ENCODE measurements at regions not wholly inside any gene's neighbourhood (a gene's known extent, or its start where the extent isn't known, plus 50 kb on each side); places are given as distances from the start of the nearest gene placed in this dataset.

- TF ChIP-seq CTCF (IDR thresholded peaks at IDR 0.05), result peak; percentile 74
Measured at GRCh38 chr2:898319-898718, 52.3 kb upstream of the SNTG2 start.

DNA sequence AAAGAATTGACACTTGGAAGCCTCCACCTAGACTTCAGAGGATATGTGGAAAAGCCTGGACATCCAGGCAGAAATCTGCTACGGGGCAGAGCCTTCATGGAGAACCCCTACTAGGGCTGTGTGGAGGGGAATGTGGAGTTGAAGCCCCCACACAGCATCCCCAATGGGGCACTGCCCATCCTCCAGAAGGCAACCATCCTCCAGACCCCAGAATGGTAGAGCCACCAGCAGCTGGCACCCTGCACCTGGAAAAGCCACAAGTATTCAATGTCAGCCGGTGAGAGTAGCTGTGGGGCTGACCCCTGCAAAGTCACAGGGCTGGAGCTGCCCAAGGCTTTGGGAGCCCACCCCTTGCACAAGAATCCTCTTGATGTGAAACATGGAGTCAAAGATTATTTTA lies 53.6 kb upstream of the SNTG2 start:
- no peak for TF ChIP-seq CTCF (IDR thresholded peaks at IDR 0.05)

GRCh38 chr2:893311-893710 lies 57.3 kb upstream of the SNTG2 start:
- no peak for TF ChIP-seq CTCF (IDR thresholded peaks at IDR 0.05)

- no peak for TF ChIP-seq CTCF (IDR thresholded peaks at IDR 0.05)
Measured at GRCh38 chr2:892892-893291, 57.8 kb upstream of the SNTG2 start.

DNA sequence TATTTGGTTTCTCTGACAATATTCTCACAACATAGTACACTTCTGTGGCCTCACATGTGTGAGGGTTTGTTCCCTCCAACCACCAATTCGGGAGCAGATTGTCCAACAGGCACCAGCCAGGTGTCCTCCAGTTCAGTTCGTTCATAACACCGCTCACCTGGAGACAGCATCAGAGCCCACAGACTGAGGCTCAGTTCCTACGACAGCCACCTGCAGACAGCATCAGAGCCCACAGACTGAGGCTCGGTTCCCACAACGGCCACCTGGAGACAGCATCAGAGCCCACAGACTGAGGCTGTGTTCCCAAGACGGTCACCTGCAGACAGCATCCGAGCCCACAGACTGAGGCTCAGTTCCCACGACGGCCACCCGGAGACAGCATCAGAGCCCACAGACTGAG lies 58.2 kb upstream of the SNTG2 start:
- TF ChIP-seq CTCF (IDR thresholded peaks at IDR 0.05), result no peak

DNA sequence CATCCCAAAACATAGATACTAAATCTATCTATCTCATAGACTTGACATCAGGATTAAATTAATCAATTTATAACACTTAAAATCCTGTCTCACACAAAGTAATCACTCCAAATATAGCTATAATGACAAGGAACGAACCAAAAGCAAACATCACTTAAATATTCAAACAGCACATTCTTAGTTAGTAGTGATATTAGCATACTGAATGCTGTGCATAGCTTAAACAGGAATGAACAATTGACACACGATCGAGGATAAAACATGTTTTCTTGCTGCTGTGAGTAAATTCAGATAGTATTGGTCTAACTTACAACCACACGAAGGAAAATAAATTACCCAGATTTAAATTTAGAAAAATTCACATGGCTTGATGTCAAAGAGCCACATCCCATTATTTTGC lies 58.9 kb upstream of the SNTG2 start:
- TF ChIP-seq CTCF (IDR thresholded peaks at IDR 0.05), result no peak

DNA sequence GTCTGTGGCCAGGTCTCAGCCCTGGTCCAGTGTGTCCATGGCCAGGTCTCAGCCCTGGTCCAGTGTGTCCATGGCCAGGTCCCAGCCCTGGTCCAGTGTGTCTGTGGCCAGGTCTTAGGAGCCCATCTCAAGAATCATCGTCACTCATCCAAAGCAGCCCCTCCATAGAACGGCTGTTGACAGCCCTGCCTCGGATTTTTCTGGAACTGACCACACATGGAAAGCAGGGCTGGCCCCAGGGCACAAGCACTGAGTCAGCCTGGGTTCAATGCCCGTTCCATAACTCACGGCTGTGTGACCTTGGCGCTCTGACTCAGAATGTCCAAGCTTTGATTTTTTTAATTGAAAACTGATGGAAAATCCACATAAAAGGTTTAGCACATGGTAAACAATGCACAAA lies 59.9 kb upstream of the SNTG2 start:
- no peak for TF ChIP-seq CTCF (IDR thresholded peaks at IDR 0.05)

GRCh38 chr2:890214-890613 lies 60.4 kb upstream of the SNTG2 start:
- no peak for TF ChIP-seq CTCF (IDR thresholded peaks at IDR 0.05)
